ENCODE measurements at regions not wholly inside any gene's neighbourhood (a gene's known extent, or its start where the extent isn't known, plus 50 kb on each side); places are given as distances from the start of the nearest gene placed in this dataset.
"Not testable (repeated sequence)": the region's sequence is repeated elsewhere in the genome, so short reads cannot be mapped to it uniquely, and the experiment has no call there.

GRCh38 chr3:110413807-110414748 lies 657.5 kb upstream of the NECTIN3 start:
- no peak for DNase-seq

- DNase-seq = no peak
Measured at GRCh38 chr3:110414855-110415254, 656.8 kb upstream of the NECTIN3 start.

- DNase-seq = no peak
Measured at GRCh38 chr3:110419096-110419495, 652.5 kb upstream of the NECTIN3 start.

- no peak for DNase-seq
Measured at GRCh38 chr3:110419601-110420000, 652.0 kb upstream of the NECTIN3 start.

GRCh38 chr3:110420158-110420641 lies 651.4 kb upstream of the NECTIN3 start:
- no peak for DNase-seq

- DNase-seq = no peak
Measured at GRCh38 chr3:110423276-110423675, 648.3 kb upstream of the NECTIN3 start.

GRCh38 chr3:110430146-110430545 lies 641.5 kb upstream of the NECTIN3 start:
- no peak for DNase-seq

GRCh38 chr3:110436209-110436608 lies 635.4 kb upstream of the NECTIN3 start:
- no peak for DNase-seq

- DNase-seq = not testable (repeated sequence)
Measured at GRCh38 chr3:110440066-110440653, 631.5 kb upstream of the NECTIN3 start.

GRCh38 chr3:110454066-110454465 lies 617.5 kb upstream of the NECTIN3 start:
- DNase-seq = no peak

- DNase-seq = no peak
Measured at GRCh38 chr3:110456001-110456400, 615.6 kb upstream of the NECTIN3 start.

GRCh38 chr3:110456438-110457138 lies 615.0 kb upstream of the NECTIN3 start:
- DNase-seq = no peak

GRCh38 chr3:110457508-110457907 lies 614.1 kb upstream of the NECTIN3 start:
- DNase-seq = no peak

- DNase-seq = no peak
Measured at GRCh38 chr3:110459021-110459420, 612.6 kb upstream of the NECTIN3 start.

- no peak for DNase-seq
Measured at GRCh38 chr3:110470310-110470709, 601.3 kb upstream of the NECTIN3 start.

GRCh38 chr3:110473405-110473804 lies 598.2 kb upstream of the NECTIN3 start:
- DNase-seq = no peak

GRCh38 chr3:110474397-110474796 lies 597.2 kb upstream of the NECTIN3 start:
- no peak for DNase-seq

- no peak for DNase-seq
Measured at GRCh38 chr3:110478377-110479054, 593.1 kb upstream of the NECTIN3 start.

- DNase-seq = no peak
Measured at GRCh38 chr3:110479731-110480130, 591.9 kb upstream of the NECTIN3 start.

- no peak for DNase-seq
Measured at GRCh38 chr3:110485389-110485788, 586.2 kb upstream of the NECTIN3 start.

- no peak for DNase-seq
Measured at GRCh38 chr3:110487840-110488239, 583.8 kb upstream of the NECTIN3 start.

GRCh38 chr3:110491413-110491812 lies 580.2 kb upstream of the NECTIN3 start:
- no peak for DNase-seq

- DNase-seq = no peak
Measured at GRCh38 chr3:110492876-110493275, 578.7 kb upstream of the NECTIN3 start.
